Liver (tissue), 3 donors: ENCODE measurements at regions not wholly inside any gene's neighbourhood (a gene's known extent, or its start where the extent isn't known, plus 50 kb on each side); places are given as distances from the start of the nearest gene placed in this dataset.

ENCODE experiments used
- ATF3 ChIP-seq: IDR thresholded peaks from 2 replicates; pipeline ENCODE4 v1.6.1; 2016; ENCODE audit warnings: antibody characterized with exemption
- CTCF ChIP-seq: fragments of 150-350 bp; IDR thresholded peaks from 2 replicates; pipeline ENCODE4 v1.5.1; 2017; ENCODE audit warnings: improper control_type of control experiment, low read depth, low read length; ENCODE audit not compliant: missing input control
- EGR1 ChIP-seq, 2 donors: IDR thresholded peaks; 2 replicates each; pipeline ENCODE4 v1.6.1; 2016 to 2018; ENCODE audit warnings: antibody characterized with exemption in 2 of 2, low read depth in 2 of 2
- FOXA2 ChIP-seq: IDR thresholded peaks from 2 replicates; pipeline ENCODE4 v1.6.1; 2016; ENCODE audit warnings: antibody characterized with exemption
- GABPA ChIP-seq, 2 donors: IDR thresholded peaks in 1 of 2; conservative IDR thresholded peaks in 1 of 2; 2 replicates each; pipeline ENCODE4 v1.6.1; 2016; ENCODE audit warnings: antibody characterized with exemption in 2 of 2, mild to moderate bottlenecking in 1 of 2, moderate library complexity in 1 of 2
- HNF4A ChIP-seq, 2 donors: conservative IDR thresholded peaks; 2 replicates each; pipeline ENCODE4 v1.6.1; 2016; ENCODE audit warnings: antibody characterized with exemption in 2 of 2, mild to moderate bottlenecking in 2 of 2
- JUND ChIP-seq, 2 donors: IDR thresholded peaks; 2 replicates each; pipeline ENCODE4 v1.6.1; 2016; ENCODE audit warnings: antibody characterized with exemption in 2 of 2
- MAX ChIP-seq: IDR thresholded peaks from 2 replicates; pipeline ENCODE4 v1.6.1; 2016; ENCODE audit warnings: antibody characterized with exemption
- RAD21 ChIP-seq, 2 donors: IDR thresholded peaks; 2 replicates each; pipeline ENCODE4 v1.6.1; 2016; ENCODE audit warnings: antibody characterized with exemption in 2 of 2, mild to moderate bottlenecking in 2 of 2
- REST ChIP-seq: IDR thresholded peaks from 2 replicates; pipeline ENCODE4 v1.6.1; 2016; ENCODE audit warnings: antibody characterized with exemption, mild to moderate bottlenecking
- TAF1 ChIP-seq: conservative IDR thresholded peaks from 2 replicates; pipeline ENCODE4 v1.6.1; 2016; ENCODE audit warnings: antibody characterized with exemption, mild to moderate bottlenecking
- YY1 ChIP-seq: IDR thresholded peaks from 2 replicates; pipeline ENCODE4 v1.6.1; 2016; ENCODE audit warnings: antibody characterized with exemption, mild to moderate bottlenecking
- ZBTB33 ChIP-seq: IDR thresholded peaks from 2 replicates; pipeline ENCODE4 v1.6.1; 2016; ENCODE audit warnings: antibody characterized with exemption
- donor health status: healthy.
- donor health status: healthy.

GRCh38 chr13:27005556-27005955 is 166.1 kb downstream of the USP12 start:
- TF ChIP-seq CTCF = no peak
- no peak for TF ChIP-seq RAD21 (IDR thresholded peaks at IDR 0.05)
- no peak for TF ChIP-seq FOXA2
- no peak for TF ChIP-seq ATF3
- TF ChIP-seq GABPA (IDR thresholded peaks at IDR 0.05 in 1 of 2, conservative IDR thresholded peaks at IDR 0.05 in 1 of 2) = no peak
- TF ChIP-seq MAX = no peak
- no peak for TF ChIP-seq REST
- no peak for TF ChIP-seq ZBTB33
- TF ChIP-seq EGR1 (IDR thresholded peaks at IDR 0.05; ENCODE audit: low read depth in 2 of 2) = no peak
- TF ChIP-seq TAF1 = no peak
- TF ChIP-seq HNF4A (conservative IDR thresholded peaks at IDR 0.05) = no peak
- no peak for TF ChIP-seq JUND (IDR thresholded peaks at IDR 0.05)
- no peak for TF ChIP-seq YY1
